ENCODE measurements at regions not wholly inside any gene's neighbourhood (a gene's known extent, or its start where the extent isn't known, plus 50 kb on each side); places are given as distances from the start of the nearest gene placed in this dataset.

- Histone ChIP-seq H4K20me1 (ENCODE audit: insufficient read depth) (no peaks in the 10 kb centered on the region), H3K9me2 (ENCODE audit: insufficient read depth, low read length) (no peaks in the 10 kb centered on the region), H3F3A (ENCODE audit: insufficient read depth, low read length, poor library complexity, severe bottlenecking) (no peaks in the 10 kb centered on the region), H3K27me3 (ENCODE audit: insufficient read depth, low read depth, low read length) (no peaks in the 10 kb centered on the region), H3K9ac (ENCODE audit: low read length) (no peak overlapping the region), H3K79me2 (replicated peaks; ENCODE audit: insufficient read depth, low read length) (no peaks in the 10 kb centered on the region), H2AFZ (ENCODE audit: low read depth, low read length) (no peak overlapping the region), H3K36me3 (ENCODE audit: insufficient read depth, low read length) (no peaks in the 10 kb centered on the region), H3K4me2 (ENCODE audit: low read length) (no peak overlapping the region), H3K27ac (ENCODE audit: low read length) (no peak overlapping the region), H3K4me3 (ENCODE audit: low read length) (no peak overlapping the region), H3K9me3 (ENCODE audit: low read length) (no peaks in the 10 kb centered on the region)
- TF ChIP-seq SMC3 (conservative IDR thresholded peaks at IDR 0.05; ENCODE audit: poor library complexity) (no peak), EP300 (conservative IDR thresholded peaks at IDR 0.05; ENCODE audit: poor library complexity, severe bottlenecking) (no peak), MXI1 (conservative IDR thresholded peaks at IDR 0.05; ENCODE audit: poor library complexity, severe bottlenecking) (no peak), POLR2AphosphoS5 (IDR thresholded peaks at IDR 0.05) (no peak), RAD21 (conservative IDR thresholded peaks at IDR 0.05) (no peak), TAF1 (IDR thresholded peaks at IDR 0.05; ENCODE audit: low read depth) (no peak), EZH2 (IDR thresholded peaks at IDR 0.05; ENCODE audit: borderline replicate concordance, insufficient read depth, low read length, poor library complexity, severe bottlenecking) (no peak)
- TF ChIP-seq, protein P1, sequence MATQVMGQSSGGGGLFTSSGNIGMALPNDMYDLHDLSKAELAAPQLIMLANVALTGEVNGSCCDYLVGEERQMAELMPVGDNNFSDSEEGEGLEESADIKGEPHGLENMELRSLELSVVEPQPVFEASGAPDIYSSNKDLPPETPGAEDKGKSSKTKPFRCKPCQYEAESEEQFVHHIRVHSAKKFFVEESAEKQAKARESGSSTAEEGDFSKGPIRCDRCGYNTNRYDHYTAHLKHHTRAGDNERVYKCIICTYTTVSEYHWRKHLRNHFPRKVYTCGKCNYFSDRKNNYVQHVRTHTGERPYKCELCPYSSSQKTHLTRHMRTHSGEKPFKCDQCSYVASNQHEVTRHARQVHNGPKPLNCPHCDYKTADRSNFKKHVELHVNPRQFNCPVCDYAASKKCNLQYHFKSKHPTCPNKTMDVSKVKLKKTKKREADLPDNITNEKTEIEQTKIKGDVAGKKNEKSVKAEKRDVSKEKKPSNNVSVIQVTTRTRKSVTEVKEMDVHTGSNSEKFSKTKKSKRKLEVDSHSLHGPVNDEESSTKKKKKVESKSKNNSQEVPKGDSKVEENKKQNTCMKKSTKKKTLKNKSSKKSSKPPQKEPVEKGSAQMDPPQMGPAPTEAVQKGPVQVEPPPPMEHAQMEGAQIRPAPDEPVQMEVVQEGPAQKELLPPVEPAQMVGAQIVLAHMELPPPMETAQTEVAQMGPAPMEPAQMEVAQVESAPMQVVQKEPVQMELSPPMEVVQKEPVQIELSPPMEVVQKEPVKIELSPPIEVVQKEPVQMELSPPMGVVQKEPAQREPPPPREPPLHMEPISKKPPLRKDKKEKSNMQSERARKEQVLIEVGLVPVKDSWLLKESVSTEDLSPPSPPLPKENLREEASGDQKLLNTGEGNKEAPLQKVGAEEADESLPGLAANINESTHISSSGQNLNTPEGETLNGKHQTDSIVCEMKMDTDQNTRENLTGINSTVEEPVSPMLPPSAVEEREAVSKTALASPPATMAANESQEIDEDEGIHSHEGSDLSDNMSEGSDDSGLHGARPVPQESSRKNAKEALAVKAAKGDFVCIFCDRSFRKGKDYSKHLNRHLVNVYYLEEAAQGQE (IDR thresholded peaks at IDR 0.05; ENCODE audit: borderline replicate concordance), result no peak
- TF ChIP-seq, protein P2, sequence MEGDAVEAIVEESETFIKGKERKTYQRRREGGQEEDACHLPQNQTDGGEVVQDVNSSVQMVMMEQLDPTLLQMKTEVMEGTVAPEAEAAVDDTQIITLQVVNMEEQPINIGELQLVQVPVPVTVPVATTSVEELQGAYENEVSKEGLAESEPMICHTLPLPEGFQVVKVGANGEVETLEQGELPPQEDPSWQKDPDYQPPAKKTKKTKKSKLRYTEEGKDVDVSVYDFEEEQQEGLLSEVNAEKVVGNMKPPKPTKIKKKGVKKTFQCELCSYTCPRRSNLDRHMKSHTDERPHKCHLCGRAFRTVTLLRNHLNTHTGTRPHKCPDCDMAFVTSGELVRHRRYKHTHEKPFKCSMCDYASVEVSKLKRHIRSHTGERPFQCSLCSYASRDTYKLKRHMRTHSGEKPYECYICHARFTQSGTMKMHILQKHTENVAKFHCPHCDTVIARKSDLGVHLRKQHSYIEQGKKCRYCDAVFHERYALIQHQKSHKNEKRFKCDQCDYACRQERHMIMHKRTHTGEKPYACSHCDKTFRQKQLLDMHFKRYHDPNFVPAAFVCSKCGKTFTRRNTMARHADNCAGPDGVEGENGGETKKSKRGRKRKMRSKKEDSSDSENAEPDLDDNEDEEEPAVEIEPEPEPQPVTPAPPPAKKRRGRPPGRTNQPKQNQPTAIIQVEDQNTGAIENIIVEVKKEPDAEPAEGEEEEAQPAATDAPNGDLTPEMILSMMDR (IDR thresholded peaks at IDR 0.05; ENCODE audit: poor library complexity, severe bottlenecking), result no peak
These were observed 195.1 kb upstream of the CAND1 start for GRCh38 chr12:67074072-67074471.

DNA sequence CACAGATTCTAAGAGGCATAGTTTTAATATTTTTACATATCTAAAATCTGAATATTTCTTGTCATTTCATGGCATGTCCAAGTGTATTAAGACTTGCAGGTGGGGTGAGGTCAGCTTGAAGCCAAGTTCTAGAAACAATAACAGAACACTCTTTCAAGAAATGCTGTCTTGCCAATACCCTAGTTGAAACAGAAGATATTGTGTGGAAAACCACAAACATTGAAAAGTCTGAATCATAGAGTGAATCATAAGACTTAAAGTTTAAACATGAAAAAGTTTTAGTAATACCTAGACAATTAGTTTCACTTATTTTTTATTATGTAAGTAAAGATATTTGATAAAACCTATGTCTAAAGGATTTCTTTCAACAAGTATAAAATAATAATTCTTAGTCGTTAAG, 191.5 kb upstream of the CAND1 start:
- Histone ChIP-seq H3K9me3 (ENCODE audit: low read length) (no peaks in the 10 kb centered on the region), H3K36me3 (ENCODE audit: insufficient read depth, low read length) (no peaks in the 10 kb centered on the region), H3K9me2 (ENCODE audit: insufficient read depth, low read length) (no peaks in the 10 kb centered on the region), H3K9ac (ENCODE audit: low read length) (no peak overlapping the region), H2AFZ (ENCODE audit: low read depth, low read length) (no peak overlapping the region), H3F3A (ENCODE audit: insufficient read depth, low read length, poor library complexity, severe bottlenecking) (no peaks in the 10 kb centered on the region), H3K27ac (ENCODE audit: low read length) (no peak overlapping the region), H3K4me2 (ENCODE audit: low read length) (no peak overlapping the region), H3K27me3 (ENCODE audit: insufficient read depth, low read depth, low read length) (no peaks in the 10 kb centered on the region), H3K79me2 (replicated peaks; ENCODE audit: insufficient read depth, low read length) (no peaks in the 10 kb centered on the region), H4K20me1 (ENCODE audit: insufficient read depth) (no peaks in the 10 kb centered on the region), H3K4me3 (ENCODE audit: low read length) (no peak overlapping the region)
- TF ChIP-seq TAF1 (IDR thresholded peaks at IDR 0.05; ENCODE audit: low read depth), result no peak
- no peak for TF ChIP-seq EZH2 (IDR thresholded peaks at IDR 0.05; ENCODE audit: borderline replicate concordance, insufficient read depth, low read length, poor library complexity, severe bottlenecking)
- TF ChIP-seq POLR2AphosphoS5 (IDR thresholded peaks at IDR 0.05), result no peak
- TF ChIP-seq MXI1 (conservative IDR thresholded peaks at IDR 0.05; ENCODE audit: poor library complexity, severe bottlenecking), result no peak
- no peak for TF ChIP-seq EP300 (conservative IDR thresholded peaks at IDR 0.05; ENCODE audit: poor library complexity, severe bottlenecking)
- TF ChIP-seq, protein P1 (IDR thresholded peaks at IDR 0.05; ENCODE audit: borderline replicate concordance), result no peak
- no peak for TF ChIP-seq RAD21 (conservative IDR thresholded peaks at IDR 0.05)
- TF ChIP-seq SMC3 (conservative IDR thresholded peaks at IDR 0.05; ENCODE audit: poor library complexity), result no peak
- TF ChIP-seq, protein P2 (IDR thresholded peaks at IDR 0.05; ENCODE audit: poor library complexity, severe bottlenecking), result no peak
